H1 (cell line): ENCODE measurements at regions not wholly inside any gene's neighbourhood (a gene's known extent, or its start where the extent isn't known, plus 50 kb on each side); places are given as distances from the start of the nearest gene placed in this dataset.
A peak's percentile ranks its signal among the peaks of the same experiment; 100 is the strongest.

Experiments used
- CTCF ChIA-PET: fragments of 300-600 bp; sonication (Branson Sonifier 250); formaldehyde crosslinking; loops from one replicate; lab custom pipeline; 2021; ENCODE audit not compliant: partially characterized antibody; lab: Charles Lee
- POLR2A ChIA-PET: fragments of 300-600 bp; sonication (Branson Sonifier 250); formaldehyde crosslinking; loops from one replicate; lab custom pipeline; 2021; ENCODE audit warnings: inconsistent platforms; ENCODE audit not compliant: partially characterized antibody; lab: Charles Lee
- DNase-seq, 2 experiments: peaks; one replicate each; pipeline versions ENCODE4 v3.0.0 to v3.0.0-alpha.2; 2010 to 2022; ENCODE audit warnings: low spot score in 2 of 2, low read depth in 1 of 2, mixed read lengths in 1 of 2
- FAIRE-seq: peaks from 2 replicates; lab custom pipeline; 2011; peaks lifted over from hg19 to GRCh38; lab: Jason Lieb, UNC
- H2AFZ ChIP-seq: 2 replicates; pipeline ENCODE4 v1.8.1; 2012; ENCODE audit warnings: low read length, inconsistent platforms
- H2AK5ac ChIP-seq: 2 replicates; pipeline ENCODE4 v1.6.1; 2013; ENCODE audit warnings: low read depth, low read length
- H2BK120ac ChIP-seq: replicated peaks from 2 replicates; pipeline ENCODE3; 2013; ENCODE audit warnings: low read depth, low read length, inconsistent platforms
- H2BK12ac ChIP-seq: 2 replicates; pipeline ENCODE4 v1.6.1; 2013; ENCODE audit warnings: low read depth, low read length
- H2BK15ac ChIP-seq: 2 replicates; pipeline ENCODE4 v1.6.1; 2013; ENCODE audit warnings: low read length
- H2BK20ac ChIP-seq: 2 replicates; pipeline ENCODE4 v1.6.1; 2013; ENCODE audit warnings: low read length
- H2BK5ac ChIP-seq: 2 replicates; pipeline ENCODE4 v1.6.1; 2013; ENCODE audit warnings: low read depth, low read length
- H3K14ac ChIP-seq: 2 replicates; pipeline ENCODE4 v1.6.1; 2013; ENCODE audit warnings: inconsistent platforms; ENCODE audit not compliant: insufficient read length
- H3K18ac ChIP-seq: 2 replicates; pipeline ENCODE4 v1.6.1; 2013; ENCODE audit warnings: low read length; ENCODE audit errors: extremely low read depth
- H3K23ac ChIP-seq: 2 replicates; pipeline ENCODE4 v1.6.1; 2013; ENCODE audit warnings: inconsistent platforms; ENCODE audit not compliant: insufficient read length
- H3K23me2 ChIP-seq: 2 replicates; pipeline ENCODE4 v1.6.1; 2013; ENCODE audit warnings: low read depth, low read length
- H3K27ac ChIP-seq: 2 replicates; pipeline ENCODE4 v1.6.1; 2011; ENCODE audit warnings: low read depth, low read length, inconsistent platforms
- H3K27me3 ChIP-seq, 4 experiments: replicated peaks in 1 of 4; 1 replicate in 1 of 4; 2 replicates in 3 of 4; pipeline versions ENCODE4 v1.6.1 to v1.8.1; 2011 to 2013; ENCODE audit warnings: low read length in 3 of 4, mild to moderate bottlenecking in 3 of 4, inconsistent platforms in 2 of 4, mixed read lengths in 2 of 4, moderate library complexity in 1 of 4; ENCODE audit not compliant: control insufficient read depth in 3 of 4, insufficient read depth in 3 of 4; ENCODE audit errors: extremely low read depth in 1 of 4
- H3K36me3 ChIP-seq, 4 experiments: 2 replicates each; pipeline versions ENCODE4 v1.6.1 to v1.8.1; 2011 to 2013; ENCODE audit warnings: mild to moderate bottlenecking in 4 of 4, low read length in 3 of 4, moderate library complexity in 2 of 4, control low read depth in 1 of 4, inconsistent platforms in 1 of 4; ENCODE audit not compliant: insufficient read depth in 4 of 4, control insufficient read depth in 2 of 4
- H3K4ac ChIP-seq: replicated peaks from 2 replicates; pipeline ENCODE3; 2013; ENCODE audit warnings: low read length, low read depth, mixed read lengths, inconsistent platforms; ENCODE audit not compliant: insufficient read length
- H3K4me1 ChIP-seq, 4 experiments: replicated peaks in 1 of 4; 1 replicate in 1 of 4; 2 replicates in 3 of 4; pipeline versions ENCODE4 v1.6.1 to v1.8.1; 2011 to 2013; ENCODE audit warnings: low read length in 3 of 4, inconsistent platforms in 2 of 4, mixed read lengths in 1 of 4; ENCODE audit not compliant: insufficient read depth in 4 of 4, control insufficient read depth in 3 of 4
- H3K4me2 ChIP-seq, 2 experiments: 2 replicates each; pipeline versions ENCODE4 v1.6.1 to v1.8.1; 2011 to 2013; ENCODE audit warnings: low read depth in 2 of 2, low read length in 2 of 2, control low read depth in 1 of 2, inconsistent platforms in 1 of 2, mild to moderate bottlenecking in 1 of 2; ENCODE audit not compliant: insufficient read depth in 1 of 2
- H3K4me3 ChIP-seq, 4 experiments: fragments of 200-600, 300-600 bp in 1 of 4; sonication (generic), shearing (Covaris generic), sonication (Bioruptor Twin) in 1 of 4; 2 replicates each; pipeline versions ENCODE4 v1.5.1 to v1.8.1; 2011 to 2016; ENCODE audit warnings: low read length in 4 of 4, low read depth in 3 of 4, control low read depth in 2 of 4, inconsistent platforms in 2 of 4, mild to moderate bottlenecking in 2 of 4, mixed read lengths in 1 of 4, moderate library complexity in 1 of 4; ENCODE audit not compliant: insufficient read depth in 2 of 4; ENCODE audit errors: extremely low read depth in 1 of 4
- H3K56ac ChIP-seq: replicated peaks from 2 replicates; pipeline ENCODE3; 2013; ENCODE audit warnings: low read depth, mild to moderate bottlenecking, mixed read lengths, low read length, inconsistent platforms; ENCODE audit not compliant: insufficient read length
- H3K79me1 ChIP-seq: 2 replicates; pipeline ENCODE4 v1.6.1; 2013; ENCODE audit warnings: low read depth, low read length, control low read depth
- H3K79me2 ChIP-seq, 2 experiments: 2 replicates each; pipeline versions ENCODE4 v1.6.1 to v1.8.1; 2012 to 2013; ENCODE audit warnings: low read length in 2 of 2, mild to moderate bottlenecking in 2 of 2, inconsistent platforms in 1 of 2; ENCODE audit not compliant: insufficient read depth in 2 of 2, control insufficient read depth in 1 of 2
- H3K9ac ChIP-seq, 4 experiments: replicated peaks in 1 of 4; 1 replicate in 1 of 4; 2 replicates in 3 of 4; pipeline versions ENCODE4 v1.6.1 to v1.8.1; 2011 to 2013; ENCODE audit warnings: low read depth in 3 of 4, low read length in 3 of 4, control low read depth in 2 of 4, mild to moderate bottlenecking in 2 of 4, moderate library complexity in 2 of 4, inconsistent platforms in 1 of 4; ENCODE audit errors: extremely low read depth in 1 of 4
- H3K9me3 ChIP-seq, 2 experiments: 2 replicates each; pipeline versions ENCODE4 v1.6.1 to v1.8.1; 2012 to 2013; ENCODE audit warnings: mild to moderate bottlenecking in 2 of 2, moderate library complexity in 2 of 2, control low read depth in 1 of 2, inconsistent platforms in 1 of 2, low read depth in 1 of 2, low read length in 1 of 2, mixed read lengths in 1 of 2; ENCODE audit not compliant: insufficient read depth in 2 of 2
- H4K20me1 ChIP-seq, 2 experiments: replicated peaks in 1 of 2; 2 replicates each; pipeline versions ENCODE3 to v1.8.1; 2011 to 2013; ENCODE audit warnings: inconsistent platforms in 2 of 2, low read length in 2 of 2, mild to moderate bottlenecking in 1 of 2; ENCODE audit not compliant: insufficient read depth in 2 of 2, control insufficient read depth in 1 of 2
- H4K5ac ChIP-seq: 2 replicates; pipeline ENCODE4 v1.6.1; 2013; ENCODE audit warnings: low read length, low read depth, mixed read lengths, inconsistent platforms; ENCODE audit not compliant: insufficient read length
- H4K8ac ChIP-seq: 2 replicates; pipeline ENCODE4 v1.8.0; 2013; ENCODE audit warnings: mild to moderate bottlenecking, moderate library complexity, low read length, inconsistent platforms; ENCODE audit not compliant: insufficient read depth; ENCODE audit errors: extremely low read depth
- H4K91ac ChIP-seq: replicated peaks from 2 replicates; pipeline ENCODE3; 2013; ENCODE audit warnings: low read length, mixed read lengths, inconsistent platforms; ENCODE audit not compliant: insufficient read length
- KDM4A ChIP-seq: IDR thresholded peaks from one replicate; pipeline ENCODE4 v1.7.1; 2012; ENCODE audit warnings: low read depth, mild to moderate bottlenecking, moderate library complexity, low read length, inconsistent platforms; ENCODE audit not compliant: severe bottlenecking
- POU5F1 ChIP-seq: IDR thresholded peaks from 2 replicates; pipeline ENCODE4 v1.6.1; 2011; ENCODE audit warnings: low read depth, mild to moderate bottlenecking, low read length, moderate library complexity
- WGBS, 2 experiments: shearing (Covaris generic) in 1 of 2; methylation state at CpG; one replicate each; pipeline versions ENCODE4 v1.1.6 to v1.1.7; 2013 to 2015; ENCODE audit warnings: low lambda C conversion rate in 2 of 2, mixed read lengths in 2 of 2, inconsistent platforms in 1 of 2, low coverage in 1 of 2, missing lambda C conversion rate in 1 of 2; ENCODE audit not compliant: insufficient replicate concordance in 2 of 2, insufficient coverage in 1 of 2, insufficient read length in 1 of 2; ENCODE audit errors: extremely low coverage in 1 of 2, missing lambda C conversion rate in 1 of 2; 5-methylcytosine and 5-hydroxymethylcytosine counted together

DNA sequence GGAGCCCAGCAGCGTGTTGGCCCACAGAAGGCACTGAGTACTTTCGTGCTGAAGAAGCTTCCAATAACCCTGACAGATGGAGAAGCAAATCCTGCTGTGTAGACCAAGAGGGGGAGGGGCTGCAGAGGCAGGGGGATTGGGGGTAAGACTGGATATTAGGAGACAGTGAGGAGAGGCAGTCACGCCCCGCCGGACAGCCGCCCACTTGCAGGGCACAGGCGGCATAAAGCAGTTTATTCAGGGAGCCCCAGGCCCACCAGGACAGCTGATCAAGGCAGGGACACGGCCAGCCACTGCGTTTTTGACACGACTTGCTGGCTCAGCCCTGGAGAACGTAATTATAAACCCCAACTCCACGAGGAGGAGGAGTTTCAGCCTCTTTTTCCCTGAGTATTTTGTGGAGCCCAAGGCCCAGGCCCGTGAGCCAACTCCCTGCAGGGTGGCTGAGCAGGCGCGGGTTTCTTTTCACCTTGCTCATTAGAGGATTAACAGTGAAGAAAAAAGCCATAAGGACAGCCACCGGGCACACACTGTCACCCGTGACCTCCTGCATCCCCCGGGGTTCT is 177.9 kb downstream of the TFAP2C start:
- Histone ChIP-seq H3K14ac (no peak overlapping the region), H3K27me3 (peaks cover 0 to 14% (median 0%) of the 10 kb centered on the region in 4 experiments; a peak in 3 of 7 replicates), H2BK120ac (no peak overlapping the region), H2BK15ac (no peak overlapping the region), H3K4me1 (peaks cover 8 to 32% (median 11%) of the 10 kb centered on the region in 4 experiments), H2AFZ (no peak overlapping the region), H4K8ac (no peak overlapping the region; the same call in 1 of the 2 replicates), H3K18ac (no peak overlapping the region; the same call in 1 of the 2 replicates), H3K23me2 (peaks cover 9% of the 10 kb centered on the region), H3K56ac (no peak overlapping the region), H3K9me3 (no peaks in the 10 kb centered on the region), H2BK12ac (no peak overlapping the region; the same call in 1 of the 2 replicates), H2BK5ac (no peak overlapping the region), H2BK20ac (peak overlapping the region; percentile 93), H3K4me3 (no peak overlapping the region), H3K23ac (no peak overlapping the region), H2AK5ac (no peak overlapping the region), H3K27ac (no peak overlapping the region), H3K4ac (no peak overlapping the region), H3K79me2 (no peaks in the 10 kb centered on the region)
- 64% methylated on average over 13 of the region's 18 CpGs; no CpG with 5 or more reads in 1 of the 2 experiments for WGBS, 2 experiments
- CTCF ChIA-PET = interaction anchor here (1.2 kb wide), 1 partner anchor 10 kb away, joined by 3 read pairs; no protein-coding TSS in a partner anchor
- FAIRE-seq = no peak
- POLR2A ChIA-PET = no interaction called here
- no peak for TF ChIP-seq POU5F1
- no peak for TF ChIP-seq KDM4A
- TF ChIP-seq, all 59 proteins: peak for 0
- no peaks in the 10 kb centered on the region for H3K36me3 ChIP-seq
- peak overlapping the region in 1 of 2 experiments; percentile 21; a peak in 1 of 4 replicates for H3K4me2 ChIP-seq
- no peak for DNase-seq
- H4K5ac ChIP-seq = no peak overlapping the region
- no peak overlapping the region for H4K91ac ChIP-seq
- no peaks in the 10 kb centered on the region; the same call in 1 of the 2 replicates for H3K79me1 ChIP-seq
- peaks cover 0 to 5% of the 10 kb centered on the region in 2 experiments for H4K20me1 ChIP-seq
- H3K9ac ChIP-seq = no peak overlapping the region
